ENCODE measurements at regions not wholly inside any gene's neighbourhood (a gene's known extent, or its start where the extent isn't known, plus 50 kb on each side); places are given as distances from the start of the nearest gene placed in this dataset.
A peak's percentile ranks its signal among the peaks of the same experiment; 100 is the strongest.

GRCh38 chr9:119903851-119904250 is 534.6 kb upstream of the BRINP1 start:
- no peak overlapping the region for H2AFZ ChIP-seq (ENCODE audit: low read length)
- H3K14ac ChIP-seq (ENCODE audit: low read length), result no peak overlapping the region
- no peak overlapping the region for H2BK12ac ChIP-seq (ENCODE audit: low read length)
- no peaks in the 10 kb centered on the region for H3K27me3 ChIP-seq (ENCODE audit: control insufficient read depth in 3 of 3, insufficient read depth in 3 of 3, low read depth in 1 of 3, low read length in 3 of 3)
- no peaks in the 10 kb centered on the region for H3K36me3 ChIP-seq (replicated peaks in 1 of 2; ENCODE audit: control insufficient read depth in 2 of 2, insufficient read depth in 2 of 2, low read length in 2 of 2)
- DNase-seq (ENCODE audit: low spot score), result no peak
- no peak overlapping the region for H3K27ac ChIP-seq (replicated peaks; ENCODE audit: low read length)
- H4K8ac ChIP-seq (ENCODE audit: low read depth, low read length), result no peak overlapping the region
- no peak overlapping the region for H3K9ac ChIP-seq (ENCODE audit: low read depth, low read length, poor library complexity)
- no peak overlapping the region for H2BK5ac ChIP-seq (ENCODE audit: low read length)
- no peak overlapping the region for H2BK120ac ChIP-seq (ENCODE audit: low read depth, low read length)
- no peak overlapping the region for H3K4ac ChIP-seq (ENCODE audit: low read length)
- no peaks in the 10 kb centered on the region for H3K79me1 ChIP-seq (ENCODE audit: low read depth, low read length)
- H3K9me3 ChIP-seq (replicated peaks in 1 of 2; ENCODE audit: control insufficient read depth in 2 of 2, insufficient read depth in 1 of 2, low read depth in 1 of 2, low read length in 2 of 2), result no peaks in the 10 kb centered on the region
- H3K4me1 ChIP-seq (ENCODE audit: control insufficient read depth in 2 of 2, insufficient read depth in 1 of 2, low read depth in 1 of 2, low read length in 2 of 2), result no peaks in the 10 kb centered on the region
- H3K23ac ChIP-seq (ENCODE audit: low read depth, low read length, poor library complexity), result no peak overlapping the region
- H2AK5ac ChIP-seq (ENCODE audit: low read depth, low read length), result no peak overlapping the region
- no peak overlapping the region for H3K18ac ChIP-seq (ENCODE audit: low read length)
- H2BK15ac ChIP-seq (ENCODE audit: low read length), result no peak overlapping the region
- no peak overlapping the region for H3K4me3 ChIP-seq (ENCODE audit: low read length in 2 of 2)
- H4K91ac ChIP-seq (ENCODE audit: low read depth, low read length, poor library complexity), result no peak overlapping the region
- no CpG with 5 or more reads among the region's 5 CpGs for WGBS, 2 donors (ENCODE audit: extremely low coverage in 2 of 2, insufficient read length in 2 of 2, insufficient replicate concordance in 1 of 2)
- H3K4me2 ChIP-seq (ENCODE audit: insufficient read depth, low read length, poor library complexity, severe bottlenecking), result no peak overlapping the region

- DNase-seq (ENCODE audit: low spot score), result no peak
- Histone ChIP-seq H2BK15ac (ENCODE audit: low read length) (no peak overlapping the region), H3K4ac (ENCODE audit: low read length) (no peak overlapping the region), H2BK5ac (ENCODE audit: low read length) (no peak overlapping the region), H3K4me1 (ENCODE audit: control insufficient read depth in 2 of 2, insufficient read depth in 1 of 2, low read depth in 1 of 2, low read length in 2 of 2) (peaks cover 0 to 2% of the 10 kb centered on the region in 2 donors), H2BK120ac (ENCODE audit: low read depth, low read length) (no peak overlapping the region), H3K14ac (ENCODE audit: low read length) (no peak overlapping the region), H3K79me1 (ENCODE audit: low read depth, low read length) (no peaks in the 10 kb centered on the region), H3K23ac (ENCODE audit: low read depth, low read length, poor library complexity) (no peak overlapping the region), H3K4me3 (ENCODE audit: low read length in 2 of 2) (no peak overlapping the region), H3K18ac (ENCODE audit: low read length) (no peak overlapping the region), H3K27me3 (ENCODE audit: control insufficient read depth in 3 of 3, insufficient read depth in 3 of 3, low read depth in 1 of 3, low read length in 3 of 3) (no peaks in the 10 kb centered on the region), H3K9ac (ENCODE audit: low read depth, low read length, poor library complexity) (no peak overlapping the region), H2AFZ (ENCODE audit: low read length) (no peak overlapping the region), H2AK5ac (ENCODE audit: low read depth, low read length) (no peak overlapping the region), H3K9me3 (replicated peaks in 1 of 2; ENCODE audit: control insufficient read depth in 2 of 2, insufficient read depth in 1 of 2, low read depth in 1 of 2, low read length in 2 of 2) (no peaks in the 10 kb centered on the region), H3K36me3 (replicated peaks in 1 of 2; ENCODE audit: control insufficient read depth in 2 of 2, insufficient read depth in 2 of 2, low read length in 2 of 2) (no peaks in the 10 kb centered on the region), H4K8ac (ENCODE audit: low read depth, low read length) (no peak overlapping the region), H4K91ac (ENCODE audit: low read depth, low read length, poor library complexity) (no peak overlapping the region), H3K27ac (replicated peaks; ENCODE audit: low read length) (no peak overlapping the region), H3K4me2 (ENCODE audit: insufficient read depth, low read length, poor library complexity, severe bottlenecking) (no peak overlapping the region), H2BK12ac (ENCODE audit: low read length) (no peak overlapping the region)
- WGBS, 2 donors (ENCODE audit: extremely low coverage in 2 of 2, insufficient read length in 2 of 2, insufficient replicate concordance in 1 of 2), result no CpG with 5 or more reads among the region's 4 CpGs
Measured at GRCh38 chr9:119902611-119903010, 533.4 kb upstream of the BRINP1 start.

DNA sequence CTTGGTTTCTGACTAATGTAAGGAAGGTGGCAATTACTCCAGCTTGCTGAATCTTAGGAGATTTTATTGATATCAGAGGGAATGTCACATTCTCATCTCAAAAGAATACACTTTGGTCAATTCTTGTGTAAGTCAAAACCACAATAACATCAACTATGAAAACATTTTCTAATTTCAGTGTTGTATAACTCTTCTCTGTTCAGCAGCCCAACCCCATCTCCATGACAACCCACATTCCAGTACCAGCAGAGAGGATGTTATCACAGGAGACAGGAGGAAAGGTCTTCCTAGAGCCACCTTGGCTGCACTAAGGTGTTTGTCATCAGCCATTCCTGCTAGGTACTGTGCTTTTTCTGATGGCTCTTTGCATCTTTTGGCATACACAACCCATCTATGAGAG is 529.1 kb upstream of the BRINP1 start:
- Histone ChIP-seq H2BK12ac (ENCODE audit: low read length) (no peak overlapping the region), H2BK5ac (ENCODE audit: low read length) (no peak overlapping the region), H2AK5ac (ENCODE audit: low read depth, low read length) (no peak overlapping the region), H3K18ac (ENCODE audit: low read length) (no peak overlapping the region), H3K27ac (replicated peaks; ENCODE audit: low read length) (no peak overlapping the region), H4K8ac (ENCODE audit: low read depth, low read length) (no peak overlapping the region), H4K91ac (ENCODE audit: low read depth, low read length, poor library complexity) (no peak overlapping the region), H3K4me3 (ENCODE audit: low read length in 2 of 2) (peak overlapping the region in 1 of 2 donors; percentile 56), H3K79me1 (ENCODE audit: low read depth, low read length) (no peaks in the 10 kb centered on the region), H2BK120ac (ENCODE audit: low read depth, low read length) (no peak overlapping the region), H3K27me3 (ENCODE audit: control insufficient read depth in 3 of 3, insufficient read depth in 3 of 3, low read depth in 1 of 3, low read length in 3 of 3) (no peaks in the 10 kb centered on the region), H3K4me1 (ENCODE audit: control insufficient read depth in 2 of 2, insufficient read depth in 1 of 2, low read depth in 1 of 2, low read length in 2 of 2) (peaks cover 0 to 2% of the 10 kb centered on the region in 2 donors), H2AFZ (ENCODE audit: low read length) (no peak overlapping the region), H3K9me3 (replicated peaks in 1 of 2; ENCODE audit: control insufficient read depth in 2 of 2, insufficient read depth in 1 of 2, low read depth in 1 of 2, low read length in 2 of 2) (no peaks in the 10 kb centered on the region), H3K4ac (ENCODE audit: low read length) (no peak overlapping the region), H3K9ac (ENCODE audit: low read depth, low read length, poor library complexity) (no peak overlapping the region), H3K14ac (ENCODE audit: low read length) (no peak overlapping the region), H3K4me2 (ENCODE audit: insufficient read depth, low read length, poor library complexity, severe bottlenecking) (no peak overlapping the region), H2BK15ac (ENCODE audit: low read length) (no peak overlapping the region), H3K36me3 (replicated peaks in 1 of 2; ENCODE audit: control insufficient read depth in 2 of 2, insufficient read depth in 2 of 2, low read length in 2 of 2) (no peaks in the 10 kb centered on the region), H3K23ac (ENCODE audit: low read depth, low read length, poor library complexity) (no peak overlapping the region)
- no peak for DNase-seq (ENCODE audit: low spot score)

DNA sequence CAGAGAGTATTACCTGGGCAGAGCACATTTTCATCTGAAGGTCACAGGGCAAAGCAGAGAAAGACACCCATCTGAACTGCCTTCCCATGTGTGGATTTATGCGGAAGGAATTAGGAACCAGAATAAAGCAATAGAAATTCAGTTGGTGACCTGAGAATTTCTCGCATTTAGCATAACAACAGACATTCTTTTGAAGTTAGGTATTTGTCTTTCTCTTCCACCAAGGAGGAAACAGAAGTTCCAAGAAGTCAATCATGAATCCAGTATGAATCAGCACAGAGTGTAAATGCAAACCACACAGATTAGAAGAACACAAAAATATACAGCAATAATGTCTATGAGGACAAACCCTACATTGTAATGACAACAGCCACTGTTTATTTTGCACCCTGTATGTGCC is 515.2 kb upstream of the BRINP1 start:
- H4K8ac ChIP-seq (ENCODE audit: low read depth, low read length), result no peak overlapping the region
- no peak overlapping the region for H3K4me3 ChIP-seq (ENCODE audit: low read length in 2 of 2)
- H2AFZ ChIP-seq (ENCODE audit: low read length), result no peak overlapping the region
- no peaks in the 10 kb centered on the region for H3K9me3 ChIP-seq (replicated peaks in 1 of 2; ENCODE audit: control insufficient read depth in 2 of 2, insufficient read depth in 1 of 2, low read depth in 1 of 2, low read length in 2 of 2)
- no peaks in the 10 kb centered on the region for H3K4me1 ChIP-seq (ENCODE audit: control insufficient read depth in 2 of 2, insufficient read depth in 1 of 2, low read depth in 1 of 2, low read length in 2 of 2)
- H3K9ac ChIP-seq (ENCODE audit: low read depth, low read length, poor library complexity), result no peak overlapping the region
- no peak overlapping the region for H3K4me2 ChIP-seq (ENCODE audit: insufficient read depth, low read length, poor library complexity, severe bottlenecking)
- H3K23ac ChIP-seq (ENCODE audit: low read depth, low read length, poor library complexity), result no peak overlapping the region
- no peak overlapping the region for H4K91ac ChIP-seq (ENCODE audit: low read depth, low read length, poor library complexity)
- no peak overlapping the region for H2BK15ac ChIP-seq (ENCODE audit: low read length)
- H3K27ac ChIP-seq (replicated peaks; ENCODE audit: low read length), result no peak overlapping the region
- H2BK12ac ChIP-seq (ENCODE audit: low read length), result no peak overlapping the region
- no peaks in the 10 kb centered on the region for H3K27me3 ChIP-seq (ENCODE audit: control insufficient read depth in 3 of 3, insufficient read depth in 3 of 3, low read depth in 1 of 3, low read length in 3 of 3)
- H3K79me1 ChIP-seq (ENCODE audit: low read depth, low read length), result no peaks in the 10 kb centered on the region
- H3K18ac ChIP-seq (ENCODE audit: low read length), result no peak overlapping the region
- no peak overlapping the region for H2AK5ac ChIP-seq (ENCODE audit: low read depth, low read length)
- H3K4ac ChIP-seq (ENCODE audit: low read length), result no peak overlapping the region
- DNase-seq (ENCODE audit: low spot score), result no peak
- no peak overlapping the region for H3K14ac ChIP-seq (ENCODE audit: low read length)
- no peak overlapping the region for H2BK5ac ChIP-seq (ENCODE audit: low read length)
- H3K36me3 ChIP-seq (replicated peaks in 1 of 2; ENCODE audit: control insufficient read depth in 2 of 2, insufficient read depth in 2 of 2, low read length in 2 of 2), result no peaks in the 10 kb centered on the region
- WGBS, 2 donors (ENCODE audit: extremely low coverage in 2 of 2, insufficient read length in 2 of 2, insufficient replicate concordance in 1 of 2), result no CpG with 5 or more reads among the region's 2 CpGs
- H2BK120ac ChIP-seq (ENCODE audit: low read depth, low read length), result no peak overlapping the region

Data from neuronal stem cell (in vitro differentiated cells).